ENCODE measurements at regions not wholly inside any gene's neighbourhood (a gene's known extent, or its start where the extent isn't known, plus 50 kb on each side); places are given as distances from the start of the nearest gene placed in this dataset.

- no peak for TF ChIP-seq CTCF (IDR thresholded peaks at IDR 0.05; ENCODE audit: insufficient read depth, low read length)
- TF ChIP-seq POLR2AphosphoS5 (IDR thresholded peaks at IDR 0.05; ENCODE audit: low read depth): no peak
- no peak for TF ChIP-seq REST (IDR thresholded peaks at IDR 0.05; ENCODE audit: insufficient replicate concordance, low read depth)
These were observed 347.6 kb upstream of the IMPG1 start for GRCh38 chr6:76420094-76420493.

All from HL-60 (cell line).